Hepatocyte (in vitro differentiated cells): ENCODE measurements at regions not wholly inside any gene's neighbourhood (a gene's known extent, or its start where the extent isn't known, plus 50 kb on each side); places are given as distances from the start of the nearest gene placed in this dataset.

Source experiments
- EZH2 ChIP-seq: fragments of 200-600 bp; sonication (generic); IDR thresholded peaks from 2 replicates; pipeline ENCODE4 v1.6.1; 2016; ENCODE audit warnings: antibody characterized with exemption, mild to moderate bottlenecking, borderline replicate concordance
- EZH2phosphoT487 ChIP-seq: fragments of 200-600 bp; sonication (generic); IDR thresholded peaks from one replicate; pipeline ENCODE4 v1.6.1; 2018; ENCODE audit warnings: antibody characterized with exemption, mild to moderate bottlenecking, low read depth, moderate library complexity; ENCODE audit not compliant: unreplicated experiment, severe bottlenecking
- TF ChIP-seq, protein P1 (sequence below): fragments of 200-600 bp; sonication (generic); IDR thresholded peaks from 2 replicates; pipeline ENCODE4 v1.5.1; 2016; ENCODE audit warnings: antibody characterized with exemption, mild to moderate bottlenecking; ENCODE audit not compliant: poor library complexity

DNA sequence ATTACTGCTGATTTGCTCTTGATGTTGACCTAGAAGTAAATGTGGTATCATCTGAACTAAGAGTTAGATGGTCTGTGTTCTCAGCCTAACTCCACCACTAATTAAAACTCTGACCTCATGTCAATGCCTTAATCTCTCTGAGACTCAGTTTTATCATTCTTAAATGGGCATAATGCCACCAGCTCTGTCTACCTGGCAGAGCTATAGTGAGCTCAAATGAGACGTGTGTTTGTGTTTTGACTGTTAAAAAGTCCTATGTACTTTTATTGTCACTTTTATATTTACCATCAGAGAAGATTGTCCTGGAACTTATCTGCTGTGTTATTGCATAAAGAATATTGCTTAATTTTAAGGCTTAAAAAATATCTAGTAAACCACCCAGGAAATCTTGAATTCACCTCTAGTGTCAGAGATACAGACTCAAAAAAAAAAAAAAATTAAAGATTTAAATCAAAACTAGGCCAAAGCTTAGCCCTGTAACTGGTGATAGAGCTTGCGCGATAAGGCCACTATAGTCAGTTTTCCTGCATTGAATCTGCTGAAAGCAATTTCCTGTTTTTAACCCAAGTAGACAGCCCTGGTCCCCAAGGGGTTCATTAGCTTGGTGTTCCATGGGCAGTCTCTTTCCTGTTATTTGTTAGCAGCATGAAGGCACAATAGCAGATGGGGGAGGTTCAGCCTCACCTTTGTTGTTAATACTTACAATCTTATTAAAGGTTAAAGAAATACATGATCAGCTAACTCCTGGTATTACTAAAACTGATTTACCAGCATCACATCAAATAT lies 261.8 kb downstream of the ATP23 start:
- TF ChIP-seq, protein P1, sequence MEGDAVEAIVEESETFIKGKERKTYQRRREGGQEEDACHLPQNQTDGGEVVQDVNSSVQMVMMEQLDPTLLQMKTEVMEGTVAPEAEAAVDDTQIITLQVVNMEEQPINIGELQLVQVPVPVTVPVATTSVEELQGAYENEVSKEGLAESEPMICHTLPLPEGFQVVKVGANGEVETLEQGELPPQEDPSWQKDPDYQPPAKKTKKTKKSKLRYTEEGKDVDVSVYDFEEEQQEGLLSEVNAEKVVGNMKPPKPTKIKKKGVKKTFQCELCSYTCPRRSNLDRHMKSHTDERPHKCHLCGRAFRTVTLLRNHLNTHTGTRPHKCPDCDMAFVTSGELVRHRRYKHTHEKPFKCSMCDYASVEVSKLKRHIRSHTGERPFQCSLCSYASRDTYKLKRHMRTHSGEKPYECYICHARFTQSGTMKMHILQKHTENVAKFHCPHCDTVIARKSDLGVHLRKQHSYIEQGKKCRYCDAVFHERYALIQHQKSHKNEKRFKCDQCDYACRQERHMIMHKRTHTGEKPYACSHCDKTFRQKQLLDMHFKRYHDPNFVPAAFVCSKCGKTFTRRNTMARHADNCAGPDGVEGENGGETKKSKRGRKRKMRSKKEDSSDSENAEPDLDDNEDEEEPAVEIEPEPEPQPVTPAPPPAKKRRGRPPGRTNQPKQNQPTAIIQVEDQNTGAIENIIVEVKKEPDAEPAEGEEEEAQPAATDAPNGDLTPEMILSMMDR = no peak
- TF ChIP-seq EZH2phosphoT487 (no peak), EZH2 (no peak)
